ENCODE measurements at regions not wholly inside any gene's neighbourhood (a gene's known extent, or its start where the extent isn't known, plus 50 kb on each side); places are given as distances from the start of the nearest gene placed in this dataset.

DNA sequence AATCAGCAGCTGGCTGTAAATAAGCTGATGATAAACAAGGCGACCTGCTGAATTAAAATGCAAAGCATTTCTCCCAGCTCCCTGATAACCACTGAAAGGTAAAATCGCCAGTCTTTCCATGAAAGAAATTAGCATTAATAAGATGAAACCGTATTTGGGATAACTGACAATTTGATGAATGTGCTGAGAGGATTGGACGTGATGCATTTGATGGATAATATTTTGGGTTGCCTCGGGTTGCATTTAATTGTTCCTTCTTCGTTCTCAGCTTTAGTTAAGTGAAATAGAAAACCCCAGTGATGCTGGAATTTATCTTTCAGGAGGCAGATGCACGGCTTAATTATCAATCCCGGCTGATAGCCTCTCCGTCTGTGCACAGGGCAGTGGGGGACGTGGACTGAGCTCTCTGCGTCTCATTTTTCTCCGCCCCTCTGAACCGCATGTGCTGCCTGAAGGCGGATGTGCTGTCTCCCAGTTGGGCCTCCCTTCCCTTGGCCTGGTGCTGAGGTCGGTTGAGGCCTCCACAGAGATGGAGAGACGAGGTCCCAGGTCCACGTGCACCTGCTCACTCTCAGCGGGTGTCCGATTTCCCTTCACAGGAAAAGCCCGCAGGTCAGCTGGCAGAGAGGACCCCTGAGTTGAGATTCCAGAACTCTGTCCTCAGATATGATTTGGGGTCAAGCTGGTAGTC is 846.2 kb downstream of the BRD1 start:
- no peak for DNase-seq (ENCODE audit: low spot score)

DNA sequence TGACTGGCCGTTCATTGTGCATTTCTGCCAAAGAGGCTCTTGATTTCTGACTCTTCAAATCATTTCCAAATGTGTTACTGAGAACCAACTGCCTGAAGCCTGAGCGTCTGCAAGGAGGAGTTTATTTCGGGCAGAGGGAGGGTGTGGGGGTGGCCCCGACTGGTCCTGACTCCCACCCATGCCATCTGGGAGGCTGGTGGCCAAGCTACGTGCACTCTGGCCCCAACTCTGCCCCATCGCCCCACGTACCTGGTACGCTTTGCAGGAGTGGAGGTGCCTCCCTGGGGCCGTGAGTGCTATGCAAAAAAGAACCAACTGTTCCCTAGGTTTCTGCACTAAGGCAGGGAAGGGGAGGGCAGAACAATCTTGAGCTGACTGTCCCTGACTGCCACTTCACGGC is 846.8 kb downstream of the BRD1 start:
- DNase-seq (ENCODE audit: low spot score): no peak

DNA sequence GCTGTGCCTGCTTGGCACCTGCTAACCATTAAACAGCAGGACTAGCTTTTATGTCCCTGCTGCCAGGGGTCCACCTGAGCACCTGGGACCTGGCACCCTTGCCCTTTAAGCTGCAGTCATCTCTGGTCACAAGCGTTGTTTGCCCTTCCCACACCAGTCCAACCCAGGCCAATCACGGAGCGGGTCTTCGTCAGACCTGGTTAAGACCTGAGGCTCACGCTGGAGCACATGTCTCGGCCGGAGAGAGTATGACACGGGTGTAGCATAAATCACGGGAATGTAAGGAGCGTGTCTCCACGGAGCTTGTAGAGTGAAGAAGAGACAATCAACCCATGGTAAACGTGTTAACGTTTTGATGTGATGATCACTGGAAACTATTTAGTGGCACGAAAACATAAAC is 847.3 kb downstream of the BRD1 start:
- no peak for DNase-seq (ENCODE audit: low spot score)

DNA sequence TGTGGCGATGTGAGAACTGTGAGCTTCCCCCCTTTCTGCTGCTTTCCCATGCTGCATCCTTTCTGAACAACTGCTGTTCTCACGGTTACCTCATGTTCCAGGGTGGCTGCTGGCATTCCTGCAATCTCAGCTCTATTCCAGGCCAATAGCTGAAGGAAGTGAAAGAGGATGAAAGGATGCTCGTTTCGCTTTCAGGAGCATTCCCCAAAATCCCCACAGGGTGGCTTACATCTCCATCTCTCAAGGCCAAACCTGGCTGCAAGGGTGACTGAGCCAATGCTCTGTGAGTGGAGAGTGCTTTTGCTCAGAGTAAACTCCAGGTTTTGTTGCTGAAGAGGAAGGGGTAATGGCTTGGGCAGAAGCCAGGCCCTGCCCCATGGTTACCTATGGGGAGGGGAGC is 848.2 kb downstream of the BRD1 start:
- no peak for DNase-seq (ENCODE audit: low spot score)

DNA sequence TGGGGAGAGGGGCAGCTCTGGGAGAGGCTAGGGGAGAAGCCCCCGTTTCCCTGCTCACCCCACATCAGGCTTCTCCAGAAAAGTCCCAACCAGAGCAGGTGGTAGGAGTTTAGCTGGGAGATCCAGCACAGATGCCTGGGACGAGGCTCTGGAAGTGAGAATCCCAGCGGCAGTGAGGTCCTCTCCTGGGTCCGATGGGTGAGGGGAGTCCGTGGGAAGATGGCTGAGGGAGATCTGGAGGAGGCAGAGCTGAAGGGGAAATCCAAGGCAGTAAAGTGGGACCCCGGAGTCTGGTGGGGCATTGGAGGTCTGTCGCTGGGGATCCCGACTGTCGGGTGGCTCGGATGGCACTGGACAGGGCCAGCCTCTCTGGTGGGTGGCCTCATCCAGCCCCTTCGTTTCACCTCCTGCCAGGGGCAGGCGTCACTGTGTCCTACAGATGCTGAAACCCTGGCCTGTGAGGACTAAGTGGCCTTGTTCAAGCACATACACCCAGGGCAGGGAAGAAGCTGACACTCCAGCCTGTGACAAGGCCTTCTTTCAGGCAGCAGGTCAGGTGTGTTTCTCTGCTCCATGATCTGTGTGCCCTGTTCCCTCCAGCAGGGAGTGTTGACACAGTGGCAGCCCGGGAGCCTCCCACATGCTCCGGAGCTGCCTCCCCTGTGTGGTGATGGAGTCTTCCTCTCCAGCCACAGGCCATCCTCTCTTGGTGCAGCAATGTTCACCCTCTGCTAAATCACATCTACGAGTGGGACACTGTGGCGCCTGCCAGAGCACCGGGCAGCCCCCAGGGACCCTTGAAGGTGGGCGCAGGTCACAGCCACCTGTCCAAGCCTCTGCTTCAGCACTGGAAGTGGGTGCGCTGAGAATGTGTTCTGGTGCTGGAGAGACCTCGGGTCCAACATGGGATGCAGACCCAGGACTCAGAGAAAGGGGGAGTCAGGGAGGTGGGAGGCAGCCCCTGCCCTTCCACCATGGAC is 850.8 kb downstream of the BRD1 start:
- no peak for DNase-seq (ENCODE audit: low spot score)

DNA sequence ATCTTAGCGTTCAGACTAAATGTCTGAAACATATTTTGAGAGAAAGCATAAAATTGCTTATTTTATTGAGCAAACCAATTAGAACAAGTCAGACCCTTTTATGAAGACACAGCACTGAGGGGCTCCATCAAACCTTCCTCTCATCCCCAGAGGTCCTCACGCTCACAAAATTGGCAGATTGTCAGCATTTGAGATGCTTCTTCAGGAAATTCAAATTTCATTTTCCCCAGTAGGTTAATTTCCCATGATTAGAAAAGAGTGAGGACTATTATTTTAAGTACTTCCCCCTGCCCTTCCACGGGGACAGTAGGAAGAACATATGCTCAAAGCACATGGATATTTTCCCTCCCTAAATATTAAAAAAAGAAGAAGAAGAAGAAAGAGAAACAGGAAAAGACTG is 851.8 kb downstream of the BRD1 start:
- no peak for DNase-seq (ENCODE audit: low spot score)

DNA sequence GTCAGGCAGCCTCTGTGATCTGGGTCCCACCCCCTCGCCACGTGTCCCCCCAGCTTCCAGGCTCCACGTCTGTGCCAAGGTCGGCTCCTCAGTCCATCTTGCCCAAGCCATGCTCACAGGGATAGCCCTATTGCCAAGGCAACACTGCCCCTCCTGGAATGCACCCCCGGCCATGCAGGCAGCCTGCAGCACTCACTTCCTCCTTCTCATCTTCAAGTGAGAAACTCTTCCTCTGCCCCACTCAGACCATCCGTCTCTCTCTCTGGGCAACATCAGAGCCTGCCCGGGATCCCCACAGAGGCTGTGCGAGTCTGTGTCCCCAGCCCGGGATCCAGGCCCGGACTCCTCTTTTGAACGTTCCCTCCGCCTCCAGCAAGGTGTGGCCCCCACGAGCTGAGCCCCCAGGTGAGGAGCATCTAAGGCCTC is 852.3 kb downstream of the BRD1 start:
- DNase-seq (ENCODE audit: low spot score): no peak

DNA sequence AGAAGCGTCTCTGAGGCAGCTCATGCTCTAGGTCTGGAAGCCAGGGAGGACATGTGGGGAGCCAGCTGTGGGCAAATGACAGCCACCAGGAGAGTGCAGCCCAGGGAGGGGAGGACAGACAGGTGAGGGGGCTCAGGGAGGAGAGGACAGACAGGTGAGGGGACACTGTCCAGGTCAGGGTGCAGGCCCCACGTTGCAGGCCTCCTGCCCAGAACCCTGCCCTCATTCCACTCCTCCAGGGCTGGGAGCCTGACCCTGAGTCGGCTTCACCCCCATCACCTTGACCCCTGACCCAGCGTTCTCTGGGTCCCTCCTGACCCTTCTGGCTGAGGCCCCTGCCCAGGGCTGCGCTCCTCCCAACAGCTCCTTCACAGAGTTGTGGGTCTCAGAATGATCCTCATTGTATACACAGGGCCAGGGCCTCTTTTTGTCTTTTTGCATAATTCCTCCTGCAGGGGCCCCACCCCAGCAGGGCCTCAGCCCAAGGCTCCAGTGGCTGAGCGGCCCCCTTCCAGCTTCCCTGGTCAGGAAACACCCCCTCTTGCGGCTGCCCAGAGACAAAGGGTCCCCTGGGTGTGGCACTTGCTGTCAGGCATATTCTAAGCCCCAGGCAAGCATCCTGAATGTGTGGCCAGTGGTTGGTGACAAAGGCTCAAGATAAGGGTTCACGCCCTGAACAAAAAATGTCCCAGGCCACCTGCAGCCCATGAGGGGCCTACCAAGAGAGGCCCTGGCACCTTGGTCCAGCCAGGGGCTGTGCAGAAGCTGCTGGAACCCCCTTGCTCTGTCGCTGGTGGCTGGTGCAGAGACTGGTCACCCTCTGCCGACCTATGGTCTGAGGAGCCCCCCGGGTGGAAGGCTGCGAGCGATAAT is 853.0 kb downstream of the BRD1 start:
- no peak for DNase-seq (ENCODE audit: low spot score)

DNA sequence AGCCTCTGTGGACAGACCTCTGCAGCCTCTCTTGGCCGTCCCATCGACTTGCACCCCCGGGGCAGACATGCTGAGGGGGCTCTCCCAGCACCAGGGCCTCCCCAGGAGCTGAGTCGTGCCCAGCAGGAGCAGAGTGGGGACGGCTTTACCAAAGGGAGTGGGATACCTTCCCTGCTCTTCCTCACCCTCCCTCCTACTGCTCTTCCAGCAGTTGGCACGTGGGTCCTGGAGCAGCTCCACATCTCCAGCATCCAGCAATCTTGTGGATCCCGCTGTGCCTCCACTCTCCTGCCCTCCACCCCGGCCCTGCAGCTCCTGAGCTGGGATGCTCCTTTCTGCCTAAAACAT is 854.0 kb downstream of the BRD1 start:
- DNase-seq (ENCODE audit: low spot score): no peak

DNA sequence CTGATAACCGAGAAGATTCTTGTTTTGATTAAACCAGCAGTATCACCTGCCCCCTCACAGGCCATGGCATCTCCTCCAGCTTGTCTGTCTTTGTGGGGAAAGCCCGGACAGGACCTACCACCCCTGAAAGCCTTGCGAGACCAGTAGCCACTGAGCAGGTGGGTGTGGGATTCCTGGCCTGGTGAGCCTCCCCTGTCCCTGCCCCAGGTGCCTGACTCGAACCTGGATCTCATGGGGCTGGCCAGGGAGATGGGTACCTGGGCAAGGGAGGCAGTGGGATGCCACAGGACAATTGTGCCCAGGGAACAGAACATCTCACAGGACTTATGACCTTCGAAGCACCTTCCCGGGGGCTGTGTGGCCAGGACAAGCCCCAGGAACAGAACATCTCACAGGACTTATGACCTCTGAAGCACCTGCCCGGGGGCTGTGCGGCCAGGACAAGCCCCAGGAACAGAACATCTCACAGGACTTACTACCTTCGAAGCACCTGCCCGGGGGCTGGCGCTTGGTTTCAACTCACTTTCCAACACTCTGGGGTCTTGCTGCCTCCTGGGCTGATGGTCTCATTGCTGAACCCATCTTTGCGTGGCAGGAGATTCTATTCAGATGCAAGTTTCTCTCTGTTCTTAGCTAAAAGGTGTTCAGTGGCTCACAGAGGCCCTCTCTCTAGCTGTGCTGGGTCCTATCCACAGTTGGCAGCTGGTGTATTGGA is 854.5 kb downstream of the BRD1 start:
- no peak for DNase-seq (ENCODE audit: low spot score)

DNA sequence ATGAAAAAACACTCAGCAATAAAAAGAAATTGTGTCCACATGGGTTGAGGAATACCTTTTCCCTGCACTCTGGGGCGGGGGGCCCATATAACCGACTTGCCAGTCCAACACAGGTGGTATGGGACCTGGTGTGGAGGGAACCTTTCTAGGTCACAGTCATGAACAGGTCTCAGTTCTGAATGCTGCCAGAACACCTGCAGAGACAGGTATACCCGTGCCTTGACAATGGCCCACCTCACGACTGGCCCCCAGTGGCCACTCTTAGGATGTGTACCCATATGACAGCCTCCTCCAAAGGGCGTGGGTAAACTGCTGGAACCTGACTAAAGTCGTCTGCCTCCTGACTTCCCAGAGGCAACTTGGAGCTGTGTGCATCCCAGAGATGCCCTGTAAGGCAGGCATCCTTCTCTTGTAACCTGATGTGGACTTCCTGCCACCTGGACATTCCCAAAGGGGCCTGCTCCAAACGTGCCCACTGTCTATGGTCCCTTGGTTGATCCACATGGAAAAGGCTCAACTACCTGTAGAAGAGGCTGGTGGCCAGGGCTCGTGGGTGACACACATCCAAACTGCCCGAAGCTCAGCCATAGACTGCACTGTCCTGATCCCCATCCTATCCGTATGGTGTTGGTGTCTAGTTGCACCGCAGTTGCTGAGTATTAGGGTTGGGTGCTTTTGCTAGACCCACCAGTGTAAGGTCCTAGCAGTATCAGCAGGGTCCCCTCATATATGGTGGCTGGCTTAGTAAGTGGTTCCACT is 859.3 kb downstream of the BRD1 start:
- no peak for DNase-seq (ENCODE audit: low spot score)

DNA sequence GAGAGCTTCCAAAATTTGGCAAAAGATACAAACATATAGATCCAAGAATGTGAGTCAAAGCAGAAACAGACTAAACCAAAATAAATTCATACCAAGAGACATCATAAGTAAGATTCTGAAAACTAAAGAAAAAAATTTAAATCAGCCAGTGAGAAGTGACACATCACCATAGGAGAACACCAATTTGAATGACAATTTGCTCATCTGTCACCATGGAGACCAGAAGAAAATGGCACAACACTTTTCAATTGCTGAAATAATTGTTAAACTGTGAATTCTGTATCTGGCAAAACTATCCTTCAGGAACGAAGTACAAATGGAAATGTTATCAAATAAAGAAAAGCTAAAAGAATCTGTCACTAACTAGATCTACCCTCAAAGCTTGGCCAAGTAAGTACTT is 864.3 kb downstream of the BRD1 start:
- DNase-seq (ENCODE audit: low spot score): no peak

DNA sequence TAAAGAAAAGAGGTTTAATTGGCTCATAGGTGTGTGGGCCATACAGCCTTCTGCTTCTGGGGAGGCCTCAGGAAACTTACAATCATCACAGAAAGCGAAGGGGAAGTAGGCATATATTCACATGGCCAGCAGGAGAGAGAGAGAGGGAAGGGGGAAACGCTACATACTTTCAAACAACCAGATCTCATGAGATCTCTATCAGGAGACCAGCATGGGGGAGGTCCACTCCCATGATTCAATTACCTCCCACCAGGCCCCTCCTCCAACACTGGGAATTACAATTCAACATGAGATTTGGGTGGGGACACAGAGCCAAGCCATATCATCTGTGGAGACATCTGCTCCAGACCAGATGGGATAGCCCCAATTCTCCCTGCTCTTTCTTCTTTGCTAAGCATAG is 866.0 kb downstream of the BRD1 start:
- no peak for DNase-seq (ENCODE audit: low spot score)

DNA sequence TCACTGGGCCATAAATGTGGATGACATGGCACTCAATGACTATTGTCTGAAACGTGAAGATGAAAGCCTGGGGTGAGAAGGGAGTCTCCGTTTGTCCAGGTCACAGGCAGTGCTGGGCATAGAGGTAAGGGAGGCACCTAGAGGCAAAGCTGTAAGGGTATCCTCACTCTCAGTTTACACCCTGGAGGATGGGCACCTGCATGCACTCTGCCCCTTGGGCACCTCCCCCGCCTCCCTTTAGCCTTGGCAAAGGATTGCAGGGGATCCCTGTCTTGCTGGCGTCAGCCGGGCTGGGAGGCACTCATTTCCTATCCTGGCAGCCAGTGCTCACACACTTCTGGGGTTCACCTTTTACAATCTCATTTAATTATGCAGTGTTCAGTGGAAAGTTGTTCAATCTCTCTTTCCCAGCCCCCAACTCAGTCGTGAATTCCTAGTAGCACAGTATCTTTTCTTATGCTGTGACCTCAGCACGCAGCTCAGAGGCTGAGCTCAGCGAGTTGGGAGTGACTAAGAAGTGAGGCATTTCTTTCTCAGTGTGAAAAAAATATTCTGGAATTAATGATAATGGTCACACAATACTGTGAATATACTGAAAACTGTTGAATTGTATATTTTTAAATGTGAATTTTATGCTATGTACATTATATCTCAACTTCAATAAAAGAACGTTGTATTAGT is 866.6 kb downstream of the BRD1 start:
- DNase-seq (ENCODE audit: low spot score): no peak

DNA sequence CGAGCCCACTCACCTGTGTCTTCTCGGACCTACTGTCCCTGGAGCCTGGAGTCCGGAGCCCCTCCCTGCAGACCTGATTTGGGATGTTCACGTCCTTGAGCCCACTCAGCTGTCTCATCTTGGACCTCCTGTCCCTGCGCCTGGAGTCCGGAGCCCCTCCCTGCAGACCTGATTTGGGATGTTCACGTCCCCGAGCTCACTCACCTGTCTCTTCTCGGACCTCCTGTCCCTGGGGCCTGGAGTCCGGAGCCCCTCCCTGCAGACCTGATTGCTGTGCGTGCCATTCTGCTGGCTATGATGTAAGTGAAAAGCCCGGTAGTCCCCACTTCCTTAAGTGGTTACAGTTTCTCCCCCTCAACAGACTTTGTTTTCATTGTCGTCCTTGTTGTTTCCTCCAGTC is 867.1 kb downstream of the BRD1 start:
- no peak for DNase-seq (ENCODE audit: low spot score)

DNA sequence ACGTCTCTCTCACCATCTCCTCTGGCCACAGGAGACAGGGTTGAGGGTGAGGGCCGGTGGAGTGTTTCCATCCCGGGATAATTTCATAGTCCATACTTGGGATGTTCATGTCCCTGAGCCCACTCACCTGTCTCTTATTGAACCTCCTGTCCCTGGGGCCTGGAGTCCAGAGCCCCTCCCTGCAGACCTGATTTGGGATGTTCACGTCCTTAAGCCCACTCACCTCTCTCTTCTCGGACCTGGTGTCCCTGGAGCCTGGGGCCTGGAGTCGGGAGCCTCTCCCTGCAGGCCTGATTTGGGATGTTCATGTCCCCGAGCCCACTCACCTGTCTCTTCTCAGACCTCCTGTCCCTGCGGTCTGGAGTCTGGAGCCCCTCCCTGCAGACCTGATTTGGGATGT is 868.2 kb downstream of the BRD1 start:
- no peak for DNase-seq (ENCODE audit: low spot score)

DNA sequence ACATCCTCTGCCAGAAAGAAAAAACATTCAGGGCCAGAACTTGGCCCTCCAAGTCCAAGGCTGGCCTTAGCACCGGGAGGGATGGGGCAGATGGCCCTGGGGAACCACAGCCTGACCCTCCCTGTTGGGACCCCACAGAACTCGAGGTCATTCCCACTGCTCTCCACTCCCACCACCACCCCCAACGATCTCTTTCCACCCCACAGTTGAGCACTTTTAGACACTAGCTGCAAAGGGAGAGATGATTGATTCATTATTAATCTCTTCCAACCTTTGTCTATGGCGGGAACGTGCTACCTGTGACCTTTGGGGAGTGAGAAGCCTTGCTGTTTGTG is 869.7 kb downstream of the BRD1 start:
- no peak for DNase-seq (ENCODE audit: low spot score)

DNA sequence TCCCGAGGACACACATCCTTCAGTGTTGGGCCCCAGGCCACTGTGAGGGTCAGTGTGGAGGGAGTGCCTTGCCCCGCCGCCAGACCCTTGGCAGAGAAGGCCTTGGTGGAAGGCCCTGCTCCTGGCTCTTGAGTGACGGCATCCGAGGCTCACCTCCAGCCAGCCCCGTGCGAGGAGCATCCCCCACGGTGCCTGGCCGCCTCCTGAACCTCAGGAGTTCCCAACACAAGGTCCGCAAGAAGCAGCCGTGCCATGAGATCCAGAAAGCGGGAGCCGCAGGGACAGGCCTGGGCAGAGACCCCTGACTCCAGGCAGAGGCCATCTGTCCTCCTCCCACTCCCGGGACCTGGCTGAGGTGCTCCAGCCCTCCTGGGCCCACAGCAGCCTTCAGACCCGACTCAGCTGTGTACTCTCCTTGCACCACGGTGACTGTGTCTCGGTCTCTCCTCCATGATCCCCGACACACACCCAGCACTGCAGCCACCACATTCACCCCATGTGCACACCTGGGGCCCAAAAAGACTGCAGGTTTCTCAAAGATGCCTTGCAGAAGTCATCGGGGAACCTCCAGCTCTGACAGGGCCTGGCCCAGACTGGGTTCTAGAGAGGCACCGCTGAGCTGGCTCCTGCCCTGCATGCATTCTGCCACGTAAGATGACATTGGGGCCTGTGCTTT is 870.2 kb downstream of the BRD1 start:
- no peak for DNase-seq (ENCODE audit: low spot score)

DNA sequence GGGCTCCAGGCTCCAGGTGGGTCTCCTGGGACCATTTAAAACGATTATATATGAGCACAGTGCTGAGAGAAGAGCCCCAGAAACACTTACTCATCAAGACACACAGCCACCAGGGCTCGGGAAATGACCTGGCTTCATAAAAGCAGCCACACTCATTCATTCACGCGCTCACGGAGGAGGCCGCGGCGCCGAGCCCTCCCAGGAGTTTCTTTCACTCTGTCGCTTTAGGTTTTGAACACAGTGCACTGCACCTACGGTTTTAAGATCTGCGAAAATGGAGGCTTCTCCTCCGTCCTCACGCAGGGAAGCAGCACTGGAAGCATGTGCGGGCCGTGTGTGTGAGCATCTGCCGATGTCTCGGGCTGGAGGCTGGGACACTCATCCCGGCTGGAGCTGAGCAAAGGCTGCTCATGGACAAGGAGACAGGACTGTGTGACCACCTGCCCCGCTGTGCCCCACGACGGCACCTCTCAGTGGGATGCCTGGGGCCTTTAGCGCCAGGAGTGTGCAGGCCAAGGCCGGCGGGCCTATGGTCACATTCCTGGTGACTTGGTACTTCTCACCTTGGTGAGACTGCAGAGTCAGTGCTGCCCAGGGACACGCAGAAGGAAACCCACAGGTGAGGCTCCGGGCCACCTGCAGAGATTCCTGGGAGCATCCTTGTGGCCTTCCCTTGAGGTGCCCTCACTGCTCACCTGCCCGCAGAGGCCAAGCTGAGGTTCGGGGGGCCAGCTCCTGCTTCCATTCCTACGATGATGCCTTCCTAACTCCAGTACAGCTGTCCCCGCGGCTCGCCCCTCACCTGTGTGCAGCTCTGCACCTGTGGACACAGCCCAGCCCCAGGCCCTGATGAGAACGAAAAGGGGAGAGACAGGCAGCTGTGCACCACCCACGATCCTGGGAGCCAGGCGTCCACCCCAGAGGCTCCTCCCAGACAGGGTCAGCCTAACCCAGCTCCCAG is 872.0 kb downstream of the BRD1 start:
- DNase-seq (ENCODE audit: low spot score): no peak
